ENCODE measurements at regions not wholly inside any gene's neighbourhood (a gene's known extent, or its start where the extent isn't known, plus 50 kb on each side); places are given as distances from the start of the nearest gene placed in this dataset.

GRCh38 chr15:93948726-93949125 lies 282.6 kb upstream of the MCTP2 start:
- H3K79me2 ChIP-seq (ENCODE audit: control insufficient read depth in 1 of 2, insufficient read depth in 2 of 2, low read length in 2 of 2) = no peaks in the 10 kb centered on the region
- H3K9me3 ChIP-seq (ENCODE audit: insufficient read depth in 2 of 2, low read depth in 1 of 2, low read length in 1 of 2) = no peaks in the 10 kb centered on the region
- 96% methylated on average over 8 of the region's 8 CpGs; no CpG with 5 or more reads in 1 of the 2 experiments for WGBS, 2 experiments (ENCODE audit: extremely low coverage in 1 of 2, insufficient coverage in 1 of 2, insufficient read length in 1 of 2, insufficient replicate concordance in 2 of 2, low coverage in 1 of 2, low lambda C conversion rate in 2 of 2, missing lambda C conversion rate in 1 of 2)
- H4K20me1 ChIP-seq (replicated peaks in 1 of 2; ENCODE audit: control insufficient read depth in 1 of 2, insufficient read depth in 2 of 2, low read length in 2 of 2) = no peaks in the 10 kb centered on the region
- H3K27me3 ChIP-seq (replicated peaks in 1 of 4; ENCODE audit: control insufficient read depth in 3 of 4, extremely low read depth in 1 of 4, insufficient read depth in 3 of 4, low read length in 3 of 4) = no peaks in the 10 kb centered on the region
- no peak overlapping the region for H3K18ac ChIP-seq (ENCODE audit: extremely low read depth, low read length)
- H2AK5ac ChIP-seq (ENCODE audit: low read depth, low read length) = no peak overlapping the region
- H3K4me1 ChIP-seq (replicated peaks in 1 of 4; ENCODE audit: control insufficient read depth in 3 of 4, insufficient read depth in 4 of 4, low read length in 3 of 4) = no peaks in the 10 kb centered on the region
- no peak overlapping the region for H3K23ac ChIP-seq (ENCODE audit: insufficient read length)
- H2BK12ac ChIP-seq (ENCODE audit: low read depth, low read length) = no peak overlapping the region
- no peak overlapping the region for H2BK120ac ChIP-seq (replicated peaks; ENCODE audit: low read depth, low read length)
- H4K8ac ChIP-seq (ENCODE audit: extremely low read depth, insufficient read depth, low read length) = no peak overlapping the region
- H3K23me2 ChIP-seq (ENCODE audit: low read depth, low read length) = no peaks in the 10 kb centered on the region
- 0 out of 7 replicates have a peak overlapping the region, but pooled peaks of 1 of the 4 experiments have one; percentile 5 for H3K9ac ChIP-seq (replicated peaks in 1 of 4; ENCODE audit: extremely low read depth in 1 of 4, low read depth in 3 of 4, low read length in 3 of 4)
- H3K4me2 ChIP-seq (ENCODE audit: insufficient read depth in 1 of 2, low read depth in 2 of 2, low read length in 2 of 2) = no peak overlapping the region
- H3K4ac ChIP-seq (replicated peaks; ENCODE audit: insufficient read length, low read depth, low read length) = no peak overlapping the region
- H3K14ac ChIP-seq (ENCODE audit: insufficient read length) = no peak overlapping the region
- no peak overlapping the region for H2BK20ac ChIP-seq (ENCODE audit: low read length)
- no peak overlapping the region for H4K5ac ChIP-seq (ENCODE audit: insufficient read length, low read depth, low read length)
- no peak overlapping the region for H2BK15ac ChIP-seq (ENCODE audit: low read length)
- H2BK5ac ChIP-seq (ENCODE audit: low read depth, low read length) = no peak overlapping the region
- H3K36me3 ChIP-seq (ENCODE audit: control insufficient read depth in 2 of 4, insufficient read depth in 4 of 4, low read length in 3 of 4) = no peaks in the 10 kb centered on the region
- H3K79me1 ChIP-seq (ENCODE audit: low read depth, low read length) = no peaks in the 10 kb centered on the region
- ChIA-PET CTCF (ENCODE audit: partially characterized antibody) (interaction anchor here (1.4 to 1.6 kb wide), 2 partner anchors 26 to 350 kb away, joined by 3 to 4 read pairs; no protein-coding TSS in a partner anchor), POLR2A (ENCODE audit: partially characterized antibody) (no interaction called here)
- H3K27ac ChIP-seq (ENCODE audit: low read depth, low read length) = no peak overlapping the region
- H3K4me3 ChIP-seq (ENCODE audit: extremely low read depth in 1 of 4, insufficient read depth in 2 of 4, low read depth in 3 of 4, low read length in 4 of 4) = no peak overlapping the region
- DNase-seq (ENCODE audit: low read depth in 1 of 2, low spot score in 2 of 2) (no peak), FAIRE-seq (no peak)
- H4K91ac ChIP-seq (replicated peaks; ENCODE audit: insufficient read length, low read length) = no peak overlapping the region
- H2AFZ ChIP-seq (ENCODE audit: low read length) = 0 out of 2 replicates have a peak overlapping the region, but pooled peaks have one; percentile 43
- no peak overlapping the region for H3K56ac ChIP-seq (replicated peaks; ENCODE audit: insufficient read length, low read depth, low read length)
- TF ChIP-seq CTBP2 (IDR thresholded peaks at IDR 0.05; ENCODE audit: borderline replicate concordance, insufficient read depth, insufficient read length, low read length) (no peak), EZH2 (IDR thresholded peaks at IDR 0.05; ENCODE audit: low read depth, low read length, severe bottlenecking) (no peak), ASH2L (IDR thresholded peaks at IDR 0.05; ENCODE audit: low read length) (no peak), NANOG (IDR thresholded peaks at IDR 0.05; ENCODE audit: insufficient read depth, low read depth, low read length, poor library complexity, severe bottlenecking) (no peak), BCL11A (IDR thresholded peaks at IDR 0.05; ENCODE audit: low read depth in 2 of 2, low read length in 2 of 2) (no peak), YY1 (IDR thresholded peaks at IDR 0.05; ENCODE audit: low read depth, low read length) (no peak), CHD1 (IDR thresholded peaks at IDR 0.05; ENCODE audit: low read depth, low read length) (no peak)

Measured in H1 (cell line).